Right ventricle myocardium superior (tissue), 1 donor: ENCODE measurements at regions not wholly inside any gene's neighbourhood (a gene's known extent, or its start where the extent isn't known, plus 50 kb on each side); places are given as distances from the start of the nearest gene placed in this dataset.

Experiments
- ATAC-seq: fragments of 200-7000 bp; cut with Tn5 transposase; one replicate; pipeline ENCODE4 v1.9.1; 2020; ENCODE audit warnings: mild to moderate bottlenecking; ENCODE audit not compliant: poor library complexity
- DNase-seq: peaks from one replicate; pipeline ENCODE4 v3.0.0-alpha.2; 2020
- intact Hi-C: fragments of 100-400 bp; cut with DNase I; formaldehyde crosslinking; loops from one replicate; pipeline ENCODE4 v1.11.2; 2022
- donor health status: DM: no; HTN: yes; CAD: no; lungs with severe emphysema.

GRCh38 chr2:240300261-240300821, 135.1 kb upstream of the GPC1 start:
- intact Hi-C loops, result no loop called here
- DNase-seq, result no peak
- no peak for ATAC-seq

- ATAC-seq (no peak), DNase-seq (no peak)
- intact Hi-C loops, result no loop called here
Measured at GRCh38 chr2:240300840-240301239, 134.6 kb upstream of the GPC1 start.

GRCh38 chr2:240301256-240301795, 134.1 kb upstream of the GPC1 start:
- DNase-seq, result no peak
- intact Hi-C loops, result no loop called here
- ATAC-seq, result no peak

- ATAC-seq (no peak), DNase-seq (no peak)
- intact Hi-C loops, result no loop called here
Measured at GRCh38 chr2:240302041-240302440, 133.4 kb upstream of the GPC1 start.

- intact Hi-C loops, result no loop called here
- DNase-seq (no peak), ATAC-seq (no peak)
Measured at GRCh38 chr2:240302933-240303595, 132.4 kb upstream of the GPC1 start.

GRCh38 chr2:240303896-240304745, 131.3 kb upstream of the GPC1 start:
- no peak for ATAC-seq
- intact Hi-C loops, result no loop called here
- DNase-seq, result no peak

- ATAC-seq (no peak), DNase-seq (no peak)
- intact Hi-C loops, result no loop called here
Measured at GRCh38 chr2:240304746-240305161, 130.7 kb upstream of the GPC1 start.

GRCh38 chr2:240305369-240305962, 130.0 kb upstream of the GPC1 start:
- ATAC-seq, result no peak
- no peak for DNase-seq

GRCh38 chr2:240306185-240306584, 129.3 kb upstream of the GPC1 start:
- intact Hi-C loops, result no loop called here
- no peak for ATAC-seq
- no peak for DNase-seq

More at GRCh38 chr2:240305369-240305962, 130.0 kb upstream of the GPC1 start:
- intact Hi-C loops, result no loop called here

GRCh38 chr2:240308111-240308651, 127.3 kb upstream of the GPC1 start:
- no peak for ATAC-seq
- intact Hi-C loops, result no loop called here
- no peak for DNase-seq

GRCh38 chr2:240309214-240309613, 126.2 kb upstream of the GPC1 start:
- no peak for DNase-seq
- intact Hi-C loops, result no loop called here
- no peak for ATAC-seq

- no peak for ATAC-seq
- DNase-seq, result no peak
- intact Hi-C loops, result no loop called here
Measured at GRCh38 chr2:240310201-240310600, 125.3 kb upstream of the GPC1 start.

GRCh38 chr2:240310645-240311044, 124.8 kb upstream of the GPC1 start:
- ATAC-seq (no peak), DNase-seq (no peak)
- intact Hi-C loops, result no loop called here

- DNase-seq (no peak), ATAC-seq (no peak)
- intact Hi-C loops, result no loop called here
Measured at GRCh38 chr2:240311821-240312220, 123.6 kb upstream of the GPC1 start.

GRCh38 chr2:240319221-240319854, 116.1 kb upstream of the GPC1 start:
- ATAC-seq (no peak), DNase-seq (no peak)
- intact Hi-C loops, result no loop called here

- intact Hi-C loops, result no loop called here
- no peak for DNase-seq
- peak; percentile 43 for ATAC-seq
Measured at GRCh38 chr2:240319855-240320203, 115.6 kb upstream of the GPC1 start.

GRCh38 chr2:240320204-240320993, 115.1 kb upstream of the GPC1 start:
- DNase-seq, result no peak

More at GRCh38 chr2:240320204-240320993, 115.1 kb upstream of the GPC1 start:
- intact Hi-C loops, result no loop called here
- no peak for ATAC-seq
